Skeletal muscle satellite cell (primary cell): ENCODE measurements at regions not wholly inside any gene's neighbourhood (a gene's known extent, or its start where the extent isn't known, plus 50 kb on each side); places are given as distances from the start of the nearest gene placed in this dataset.
A peak's percentile ranks its signal among the peaks of the same experiment; 100 is the strongest.

Experiments used
- H3K27me3 ChIP-seq: 2 replicates; pipeline ENCODE4 v1.7.0; 2013; ENCODE audit warnings: low read length; ENCODE audit not compliant: control insufficient read depth, insufficient read depth
- H3K36me3 ChIP-seq: 2 replicates; pipeline ENCODE4 v1.7.0; 2013; ENCODE audit warnings: mild to moderate bottlenecking, control low read depth, low read length; ENCODE audit not compliant: insufficient read depth
- H3K4me1 ChIP-seq: 2 replicates; pipeline ENCODE4 v1.7.0; 2013; ENCODE audit warnings: low read length; ENCODE audit not compliant: control insufficient read depth, insufficient read depth
- H3K4me2 ChIP-seq: 2 replicates; pipeline ENCODE4 v1.7.0; 2013; ENCODE audit warnings: mild to moderate bottlenecking, low read length
- H3K4me3 ChIP-seq: 2 replicates; pipeline ENCODE4 v1.7.0; 2013; ENCODE audit warnings: low read length
- H3K9ac ChIP-seq: 2 replicates; pipeline ENCODE4 v1.7.0; 2013; ENCODE audit warnings: mild to moderate bottlenecking, low read depth, low read length, moderate library complexity
- H3K9me3 ChIP-seq: replicated peaks from 2 replicates; pipeline ENCODE4 v1.7.0; 2013; ENCODE audit warnings: mild to moderate bottlenecking, control low read depth, low read length

DNA sequence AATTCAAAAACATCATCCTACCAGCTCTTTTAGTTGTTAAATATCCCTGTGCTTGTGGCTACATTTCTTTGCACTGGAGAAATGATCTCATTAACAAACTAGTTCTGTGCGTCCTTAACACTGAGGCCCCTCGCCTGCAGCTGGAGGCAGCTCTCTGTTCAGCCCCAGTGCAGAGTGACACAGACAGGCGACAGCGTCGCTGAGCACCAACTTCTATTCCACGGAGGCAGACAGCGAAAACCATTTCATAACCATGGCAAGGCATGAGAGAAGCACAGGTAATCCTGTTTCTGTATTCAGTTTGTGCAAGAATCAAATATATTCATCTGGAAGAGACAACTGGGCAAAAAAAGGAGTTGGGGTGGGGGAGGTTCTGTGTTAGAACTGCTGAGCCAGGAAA lies 530.7 kb downstream of the ZIC1 start:
- Histone ChIP-seq H3K9ac (peak overlapping the region; percentile 32), H3K4me3 (peak overlapping the region; percentile 57), H3K27me3 (no peaks in the 10 kb centered on the region), H3K36me3 (no peaks in the 10 kb centered on the region), H3K4me1 (peaks cover 60% of the 10 kb centered on the region), H3K9me3 (no peaks in the 10 kb centered on the region), H3K4me2 (peak overlapping the region; percentile 74)

DNA sequence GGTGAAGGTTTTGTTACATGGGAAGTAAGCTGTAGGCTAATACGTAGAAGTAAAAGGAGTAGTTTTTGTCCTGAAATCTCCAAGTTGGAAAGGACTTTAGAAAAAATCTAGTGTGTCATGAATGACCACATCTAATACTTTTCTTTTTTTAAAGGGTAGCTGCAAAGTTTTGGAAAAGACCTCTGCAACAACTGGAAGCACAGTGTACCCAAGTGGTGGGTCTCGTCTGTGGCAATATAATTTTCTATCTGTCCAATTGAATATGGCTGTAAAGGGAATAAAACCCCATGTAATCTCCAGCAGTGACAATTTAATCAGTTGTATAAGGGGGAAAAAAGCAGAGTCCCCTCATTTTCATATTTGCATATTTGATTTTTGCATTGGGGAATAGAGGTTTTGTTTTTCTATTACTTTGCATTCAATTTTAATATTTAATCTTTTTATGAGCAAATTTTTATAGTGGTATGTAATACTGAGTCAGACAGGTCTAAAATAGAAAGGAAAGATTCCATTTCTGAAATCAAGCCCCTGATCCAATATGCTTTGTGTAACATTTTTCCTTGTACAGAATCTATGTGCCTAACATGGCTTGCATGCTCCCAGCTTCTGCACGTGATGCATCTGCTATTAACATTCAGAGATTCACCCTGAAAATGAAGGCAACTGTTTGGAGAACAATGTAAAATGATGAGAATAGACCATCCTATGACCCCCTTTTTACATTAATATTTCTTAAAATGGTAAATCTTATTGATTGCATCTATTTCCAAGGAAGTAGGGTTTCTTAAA lies 531.4 kb downstream of the ZIC1 start:
- H3K4me2 ChIP-seq = peak overlapping the region; percentile 74

DNA sequence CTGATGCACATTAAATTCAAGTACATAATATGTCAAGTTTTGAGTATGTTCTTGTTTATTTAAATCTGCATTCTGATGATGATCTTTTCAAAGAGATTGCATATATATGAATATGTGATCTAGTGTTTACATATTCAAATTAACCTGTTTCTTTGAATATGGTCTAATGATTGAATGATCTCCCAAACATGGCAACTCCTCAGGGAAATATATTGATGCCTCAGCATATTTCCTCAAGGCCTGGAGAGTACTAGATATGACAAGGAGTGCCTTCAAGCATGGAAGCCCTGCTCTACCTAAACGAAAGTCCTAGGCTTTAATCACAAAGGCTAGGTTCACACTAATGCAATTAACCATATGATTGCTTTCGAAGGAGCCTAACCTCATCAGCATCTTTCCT lies 532.8 kb downstream of the ZIC1 start:
- H3K4me3 ChIP-seq = no peak overlapping the region
- no peak overlapping the region for H3K4me2 ChIP-seq
- no peak overlapping the region for H3K9ac ChIP-seq
- peaks cover 72% of the 10 kb centered on the region for H3K4me1 ChIP-seq
- no peaks in the 10 kb centered on the region for H3K9me3 ChIP-seq
- no peaks in the 10 kb centered on the region for H3K36me3 ChIP-seq
- no peaks in the 10 kb centered on the region for H3K27me3 ChIP-seq

More for the DNA sequence above, 531.4 kb downstream of the ZIC1 start:
- Histone ChIP-seq H3K4me1 (peaks cover 64% of the 10 kb centered on the region), H3K9me3 (no peaks in the 10 kb centered on the region), H3K9ac (no peak overlapping the region), H3K27me3 (no peaks in the 10 kb centered on the region), H3K36me3 (no peaks in the 10 kb centered on the region), H3K4me3 (no peak overlapping the region)

DNA sequence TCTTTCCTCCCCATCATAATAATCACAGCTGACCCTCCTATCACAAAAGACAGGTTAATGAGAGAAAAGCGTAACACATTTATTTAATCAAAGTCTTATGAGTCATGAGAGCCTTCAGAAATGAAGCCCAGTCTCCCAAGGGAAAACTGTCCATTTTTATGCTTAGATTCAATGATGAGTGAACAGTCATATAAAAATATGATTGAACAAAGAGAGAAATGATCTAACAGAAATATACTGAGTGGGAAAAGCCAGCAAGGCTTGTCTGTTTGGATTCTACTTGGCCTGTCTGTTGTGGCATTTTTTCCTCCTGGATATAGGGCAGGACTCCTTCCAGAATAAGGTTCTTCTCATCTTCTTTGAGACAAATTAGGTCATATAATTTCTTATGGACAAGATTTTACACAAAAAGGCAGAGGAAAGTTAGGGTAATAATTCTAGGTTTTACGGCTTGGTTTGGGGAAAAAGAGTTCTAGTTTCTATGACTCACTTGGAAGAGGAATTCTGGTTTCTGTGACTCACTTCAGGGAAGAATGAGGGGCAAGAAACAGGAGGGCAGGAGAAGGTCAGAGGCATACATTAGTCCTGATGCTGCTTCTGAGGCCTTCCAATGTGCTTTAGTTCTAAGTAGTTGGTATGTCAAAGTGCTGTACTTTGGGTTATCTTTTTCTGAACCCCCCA lies 534.2 kb downstream of the ZIC1 start:
- no peaks in the 10 kb centered on the region for H3K36me3 ChIP-seq
- peaks cover 59% of the 10 kb centered on the region for H3K4me1 ChIP-seq
- no peaks in the 10 kb centered on the region for H3K9me3 ChIP-seq
- peak overlapping the region; percentile 57 for H3K4me2 ChIP-seq
- peak overlapping the region; percentile 64 for H3K9ac ChIP-seq
- H3K27me3 ChIP-seq = no peaks in the 10 kb centered on the region
- peak overlapping the region; percentile 6 for H3K4me3 ChIP-seq

DNA sequence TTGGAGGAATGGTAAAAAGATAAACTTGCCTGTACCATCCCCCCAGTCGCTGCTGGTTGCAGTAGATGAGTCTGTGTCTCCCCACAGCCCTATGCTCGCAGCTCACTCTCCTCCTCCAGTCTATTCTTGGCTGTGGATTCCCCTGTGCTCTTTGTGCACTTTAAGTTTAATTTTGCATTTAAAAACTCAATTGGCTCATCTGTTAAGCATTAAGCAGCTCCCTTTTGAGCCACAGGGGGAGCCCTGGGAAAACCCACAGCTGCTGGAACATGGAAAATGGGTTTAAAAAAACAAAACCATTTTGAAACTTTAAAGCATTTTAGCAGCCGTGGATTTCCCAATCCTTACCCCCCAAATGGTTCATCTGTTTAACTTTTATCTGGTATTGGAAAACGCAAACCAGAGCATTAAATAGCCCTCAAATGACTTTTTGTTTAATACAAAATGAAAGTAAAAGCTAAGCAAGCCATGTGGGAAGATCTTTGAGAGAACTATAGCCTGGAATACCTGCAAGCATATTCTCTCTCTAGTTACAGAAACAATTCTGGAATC lies 536.9 kb downstream of the ZIC1 start:
- Histone ChIP-seq H3K4me2 (peak overlapping the region; percentile 70), H3K4me3 (peak overlapping the region; percentile 46), H3K27me3 (no peaks in the 10 kb centered on the region), H3K4me1 (peaks cover 37% of the 10 kb centered on the region), H3K9ac (peak overlapping the region; percentile 66), H3K9me3 (no peaks in the 10 kb centered on the region), H3K36me3 (no peaks in the 10 kb centered on the region)

DNA sequence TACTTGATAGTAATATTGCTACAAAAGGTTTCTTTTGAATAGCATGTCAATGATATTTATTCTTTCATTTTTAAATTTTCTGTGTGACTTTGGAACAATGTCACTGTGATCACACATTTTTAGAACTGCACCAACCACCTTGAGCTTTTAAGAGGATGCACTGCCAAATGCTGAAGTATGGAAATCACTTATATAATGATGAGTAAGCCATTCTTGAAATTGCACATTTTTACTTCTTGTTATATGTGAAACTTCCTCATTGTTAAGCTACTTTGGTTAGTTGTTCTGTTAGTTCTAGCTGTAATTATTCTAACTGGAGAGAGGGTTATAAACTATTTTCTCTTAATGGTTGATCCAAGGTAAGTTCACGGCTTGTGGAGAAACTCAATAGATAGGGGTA lies 547.5 kb downstream of the ZIC1 start:
- no peaks in the 10 kb centered on the region for H3K4me1 ChIP-seq
- H3K9me3 ChIP-seq = no peaks in the 10 kb centered on the region
- no peak overlapping the region for H3K9ac ChIP-seq
- no peaks in the 10 kb centered on the region for H3K27me3 ChIP-seq
- H3K4me3 ChIP-seq = no peak overlapping the region
- H3K36me3 ChIP-seq = no peaks in the 10 kb centered on the region
- no peak overlapping the region for H3K4me2 ChIP-seq

DNA sequence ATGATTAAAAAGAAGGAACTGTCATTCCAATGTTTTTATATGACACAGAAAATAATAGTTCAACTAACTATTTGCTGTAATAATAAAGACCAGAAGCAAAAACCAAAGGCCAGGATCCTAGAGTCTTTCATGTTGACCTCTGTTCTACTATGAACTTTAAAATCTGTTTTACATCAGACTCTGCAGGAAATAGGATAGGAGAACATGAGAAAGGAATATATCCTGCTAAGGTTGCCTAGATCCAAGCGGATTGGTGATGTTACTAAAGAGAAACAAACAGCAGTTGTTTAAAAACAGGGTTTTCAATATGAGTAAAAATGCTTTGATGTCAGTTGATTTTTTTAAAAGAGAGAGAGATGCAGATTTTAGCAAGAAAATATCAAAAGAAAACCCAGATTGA lies 549.6 kb downstream of the ZIC1 start:
- Histone ChIP-seq H3K36me3 (no peaks in the 10 kb centered on the region), H3K27me3 (no peaks in the 10 kb centered on the region), H3K4me1 (no peaks in the 10 kb centered on the region), H3K4me2 (no peak overlapping the region), H3K9me3 (no peaks in the 10 kb centered on the region), H3K9ac (no peak overlapping the region), H3K4me3 (no peak overlapping the region)

DNA sequence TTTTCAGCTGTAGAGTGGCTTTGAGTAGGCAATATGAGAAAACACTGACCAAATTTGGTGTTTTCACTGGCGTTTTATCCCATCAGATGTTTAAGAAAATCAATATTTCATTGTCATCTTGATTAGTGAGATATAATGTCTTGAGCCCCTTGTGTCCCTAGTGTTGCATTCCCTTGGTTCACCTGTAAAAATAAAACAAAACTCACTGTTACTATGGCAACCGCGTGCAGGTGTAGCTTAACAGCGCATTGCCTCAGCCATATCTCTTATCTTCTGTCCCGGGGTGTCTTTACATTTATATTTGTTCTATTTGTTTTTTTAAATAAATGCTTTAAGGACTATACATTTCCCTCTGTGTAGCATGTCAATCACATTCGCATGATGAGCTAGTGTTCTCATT lies 551.6 kb downstream of the ZIC1 start:
- H3K9ac ChIP-seq = no peak overlapping the region
- H3K36me3 ChIP-seq = no peaks in the 10 kb centered on the region
- no peaks in the 10 kb centered on the region for H3K9me3 ChIP-seq
- H3K27me3 ChIP-seq = no peaks in the 10 kb centered on the region
- no peak overlapping the region for H3K4me3 ChIP-seq
- H3K4me2 ChIP-seq = no peak overlapping the region
- no peaks in the 10 kb centered on the region for H3K4me1 ChIP-seq

DNA sequence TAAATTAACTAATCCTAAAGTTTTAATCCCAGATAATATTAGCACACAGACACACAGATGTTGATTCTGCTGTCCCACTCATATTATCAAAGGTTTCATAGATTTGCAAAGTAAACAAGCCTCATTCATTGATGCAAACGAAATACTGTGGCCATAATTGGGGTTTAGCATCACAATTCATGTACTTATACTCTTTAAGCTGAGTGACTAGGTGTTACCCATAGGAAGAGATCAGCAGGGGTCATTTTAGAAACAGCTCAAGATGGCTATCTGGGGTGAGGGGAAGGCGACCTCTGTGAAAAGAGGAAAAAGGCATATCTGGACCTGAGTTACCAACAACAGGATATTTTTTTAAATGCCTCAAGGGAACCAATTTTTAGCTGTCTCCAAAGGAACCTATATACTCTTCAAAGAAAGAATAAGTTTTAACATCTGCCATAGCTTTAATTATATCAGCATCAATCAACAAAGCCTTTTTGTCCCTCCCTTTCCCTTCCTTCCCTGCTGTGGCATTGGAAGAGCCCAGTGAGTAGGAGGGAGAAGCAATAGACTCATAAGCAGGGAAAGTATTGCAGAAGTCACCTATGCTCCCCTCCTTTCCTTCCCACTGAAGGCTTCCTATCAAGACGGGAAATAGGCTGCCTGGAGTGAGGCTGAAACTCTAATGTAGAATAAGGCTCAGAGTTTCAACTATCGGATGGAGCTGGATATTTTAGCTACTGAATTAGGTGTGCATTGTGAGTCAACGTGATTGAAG lies 553.4 kb downstream of the ZIC1 start:
- Histone ChIP-seq H3K36me3 (no peaks in the 10 kb centered on the region), H3K4me2 (no peak overlapping the region), H3K4me1 (no peaks in the 10 kb centered on the region), H3K9ac (no peak overlapping the region), H3K4me3 (no peak overlapping the region), H3K9me3 (no peaks in the 10 kb centered on the region), H3K27me3 (no peaks in the 10 kb centered on the region)

DNA sequence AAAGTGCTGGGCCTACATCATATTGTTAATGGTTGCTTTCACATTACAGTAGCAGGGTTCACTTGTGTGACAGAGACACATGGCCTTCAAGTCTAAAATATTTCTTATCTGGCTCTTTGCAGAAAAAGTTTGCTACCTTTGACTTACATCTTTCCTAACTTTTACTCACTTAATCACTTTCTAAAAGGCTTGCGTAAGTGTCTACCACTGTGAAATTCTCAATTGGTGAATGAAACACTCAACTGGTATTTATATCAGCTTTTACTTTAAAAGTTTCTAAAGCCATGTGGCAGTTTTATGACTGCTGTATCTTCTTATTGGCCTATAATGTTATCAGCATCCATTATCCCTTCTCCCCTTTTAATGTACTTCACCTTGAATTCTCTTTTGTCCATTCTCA lies 554.5 kb downstream of the ZIC1 start:
- Histone ChIP-seq H3K9ac (no peak overlapping the region), H3K9me3 (no peaks in the 10 kb centered on the region), H3K36me3 (no peaks in the 10 kb centered on the region), H3K4me1 (no peaks in the 10 kb centered on the region), H3K27me3 (no peaks in the 10 kb centered on the region), H3K4me3 (no peak overlapping the region), H3K4me2 (no peak overlapping the region)

DNA sequence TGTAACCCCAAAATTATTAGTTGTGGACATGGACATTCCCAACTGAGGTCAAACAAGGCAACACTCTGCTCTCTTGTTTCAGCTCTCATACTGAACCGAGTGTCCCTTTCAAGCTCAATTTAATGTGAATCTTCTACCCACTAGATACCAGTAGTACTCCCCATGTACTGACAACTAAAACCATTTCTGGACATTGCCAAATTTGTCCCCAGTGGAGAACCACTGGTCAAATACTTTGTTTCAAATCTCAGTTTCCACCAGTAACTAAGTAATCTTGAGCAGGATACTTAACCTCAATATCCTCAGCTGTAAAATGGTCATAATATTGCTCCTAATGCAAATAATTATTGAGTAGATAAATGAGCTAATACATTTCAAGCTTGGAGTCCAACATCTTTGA lies 566.0 kb downstream of the ZIC1 start:
- no peak overlapping the region for H3K4me2 ChIP-seq
- no peak overlapping the region for H3K9ac ChIP-seq
- no peak overlapping the region for H3K4me3 ChIP-seq
- H3K27me3 ChIP-seq = no peaks in the 10 kb centered on the region
- H3K9me3 ChIP-seq = no peaks in the 10 kb centered on the region
- H3K4me1 ChIP-seq = no peaks in the 10 kb centered on the region
- H3K36me3 ChIP-seq = no peaks in the 10 kb centered on the region
